CD14-positive monocyte (primary cell): ENCODE measurements at regions not wholly inside any gene's neighbourhood (a gene's known extent, or its start where the extent isn't known, plus 50 kb on each side); places are given as distances from the start of the nearest gene placed in this dataset.

Experiments used
- DNase-seq, 3 donors: peaks; one replicate each; pipeline ENCODE4 v3.0.0-alpha.2; 2011 to 2022
- H2AFZ ChIP-seq: 2 replicates; pipeline ENCODE4 v1.6.0; 2012; ENCODE audit warnings: mild to moderate bottlenecking, low read depth, low read length, inconsistent platforms; ENCODE audit not compliant: insufficient read depth, poor library complexity, severe bottlenecking
- H3K27ac ChIP-seq, 2 donors: 1 replicate in 1 of 2; 2 replicates in 1 of 2; pipeline ENCODE4 v1.5.1; 2012 to 2013; ENCODE audit warnings: low read length in 2 of 2, control low read depth in 1 of 2, inconsistent platforms in 1 of 2, low read depth in 1 of 2, mild to moderate bottlenecking in 1 of 2
- H3K27me3 ChIP-seq, 2 donors: one replicate each; pipeline versions ENCODE4 v1.6.0 to v1.6.1; 2011 to 2013; ENCODE audit warnings: low read length in 2 of 2; ENCODE audit not compliant: control insufficient read depth in 2 of 2, insufficient read depth in 2 of 2
- H3K36me3 ChIP-seq, 2 donors: replicated peaks in 1 of 2; 1 replicate in 1 of 2; 2 replicates in 1 of 2; pipeline versions ENCODE4 v1.5.1 to v1.6.1; 2012 to 2013; ENCODE audit warnings: low read length in 2 of 2, control low read depth in 1 of 2, inconsistent platforms in 1 of 2, mild to moderate bottlenecking in 1 of 2; ENCODE audit not compliant: insufficient read depth in 2 of 2, control insufficient read depth in 1 of 2
- H3K4me1 ChIP-seq, 2 donors: 1 replicate in 1 of 2; 2 replicates in 1 of 2; pipeline versions ENCODE4 v1.5.1 to v1.6.1; 2012 to 2013; ENCODE audit warnings: low read length in 2 of 2, control low read depth in 1 of 2, inconsistent platforms in 1 of 2, mild to moderate bottlenecking in 1 of 2, moderate library complexity in 1 of 2; ENCODE audit not compliant: insufficient read depth in 2 of 2, control insufficient read depth in 1 of 2
- H3K4me2 ChIP-seq: replicated peaks from 2 replicates; pipeline ENCODE3; 2012; ENCODE audit warnings: low read length, moderate library complexity, mild to moderate bottlenecking; ENCODE audit not compliant: poor library complexity, severe bottlenecking; ENCODE audit errors: extremely low read depth
- H3K4me3 ChIP-seq, 3 experiments: fragments of 200-600 bp in 1 of 3; sonication (generic) in 1 of 3; replicated peaks in 1 of 3; 1 replicate in 2 of 3; 2 replicates in 1 of 3; pipeline ENCODE4 v1.5.1; 2011 to 2013; ENCODE audit warnings: low read length in 3 of 3, mild to moderate bottlenecking in 3 of 3, control low read depth in 2 of 3, low read depth in 2 of 3, inconsistent platforms in 1 of 3, moderate library complexity in 1 of 3
- H3K79me2 ChIP-seq: 2 replicates; pipeline ENCODE4 v1.6.0; 2012; ENCODE audit warnings: mild to moderate bottlenecking, control low read depth, inconsistent platforms, low read length, moderate library complexity; ENCODE audit not compliant: insufficient read depth
- H3K9ac ChIP-seq: 2 replicates; pipeline ENCODE4 v1.6.0; 2017; ENCODE audit warnings: low read length, mild to moderate bottlenecking; ENCODE audit not compliant: insufficient read depth, poor library complexity, severe bottlenecking
- H3K9me3 ChIP-seq, 2 donors: replicated peaks in 1 of 2; 1 replicate in 1 of 2; 2 replicates in 1 of 2; pipeline versions ENCODE4 v1.5.1 to v1.6.1; 2012 to 2013; ENCODE audit warnings: low read length in 2 of 2, control low read depth in 1 of 2; ENCODE audit not compliant: control insufficient read depth in 1 of 2, insufficient read depth in 1 of 2
- H4K20me1 ChIP-seq: 2 replicates; pipeline ENCODE4 v1.6.0; 2012; ENCODE audit warnings: mild to moderate bottlenecking, low read length, control low read depth, moderate library complexity; ENCODE audit not compliant: insufficient read depth
- H3K27ac Mint-ChIP-seq, 7 donors: one replicate each; pipeline ENCODE4 v1.8.0; 2020; ENCODE audit warnings: mild to moderate bottlenecking in 7 of 7, mixed read lengths in 7 of 7, moderate library complexity in 6 of 7, inconsistent platforms in 2 of 7
- H3K27me3 Mint-ChIP-seq, 3 donors: one replicate each; pipeline ENCODE4 v1.8.0; 2021 to 2022; ENCODE audit warnings: low read depth in 3 of 3, mild to moderate bottlenecking in 3 of 3, mixed read lengths in 3 of 3, moderate library complexity in 3 of 3, inconsistent platforms in 1 of 3
- H3K36me3 Mint-ChIP-seq, 2 donors: one replicate each; pipeline ENCODE4 v1.8.0; 2020; ENCODE audit warnings: mixed read lengths in 2 of 2, inconsistent platforms in 1 of 2, mild to moderate bottlenecking in 1 of 2
- H3K4me1 Mint-ChIP-seq: one replicate; pipeline ENCODE4 v1.8.0; 2020; ENCODE audit warnings: mild to moderate bottlenecking, mixed read lengths
- H3K4me3 Mint-ChIP-seq, 2 donors: one replicate each; pipeline ENCODE4 v1.8.0; 2020; ENCODE audit warnings: mild to moderate bottlenecking in 2 of 2, mixed read lengths in 2 of 2, moderate library complexity in 1 of 2
- H3K9me3 Mint-ChIP-seq, 7 donors: one replicate each; pipeline ENCODE4 v1.8.0; 2020 to 2022; ENCODE audit warnings: mixed read lengths in 7 of 7, mild to moderate bottlenecking in 6 of 7, moderate library complexity in 6 of 7, inconsistent platforms in 2 of 7
- CTCF ChIP-seq: fragments of 200-600 bp; IDR thresholded peaks from one replicate; pipeline ENCODE4 v1.8.0; 2022; ENCODE audit warnings: antibody characterized with exemption, mild to moderate bottlenecking
- WGBS: methylation state at CpG from one replicate; pipeline ENCODE4 v1.1.5; 2013; ENCODE audit warnings: missing lambda C conversion rate; ENCODE audit not compliant: insufficient coverage; 5-methylcytosine and 5-hydroxymethylcytosine counted together
- intact Hi-C, 2 donors: fragments of 100-400 bp; cut with micrococcal nuclease; formaldehyde crosslinking; loops; one replicate each; pipeline versions ENCODE4 v1.15.0 to v1.15.1; 2023

DNA sequence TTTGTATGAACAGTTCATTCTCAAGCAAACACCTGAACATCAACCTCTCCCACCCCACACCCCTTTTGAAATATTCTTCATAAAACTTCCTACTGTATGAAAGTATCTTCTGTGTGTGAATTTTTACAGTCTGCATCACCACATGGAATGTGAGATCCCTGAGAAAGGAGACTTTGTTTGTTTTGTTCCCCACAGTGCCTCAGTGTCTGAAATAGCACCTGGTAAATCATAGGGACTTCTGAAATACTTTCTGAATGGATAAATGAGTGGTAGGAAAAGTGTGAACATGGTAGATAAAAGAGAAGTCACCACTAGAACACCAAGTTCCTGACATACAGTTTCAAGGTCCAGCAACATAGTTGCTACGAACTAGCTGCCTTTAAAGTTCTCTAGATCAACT lies 1071.2 kb downstream of the EFNB2 start:
- no peaks in the 10 kb centered on the region for H4K20me1 ChIP-seq
- Mint-ChIP-seq H3K4me1 (no peaks in the 10 kb centered on the region), H3K4me3 (no peak overlapping the region), H3K27me3 (no peaks in the 10 kb centered on the region), H3K27ac (no peak overlapping the region), H3K36me3 (no peaks in the 10 kb centered on the region), H3K9me3 (peaks cover 0 to 5% (median 3%) of the 10 kb centered on the region in 7 donors)
- no peak overlapping the region for H3K4me2 ChIP-seq
- no peak overlapping the region for H2AFZ ChIP-seq
- no peaks in the 10 kb centered on the region for H3K36me3 ChIP-seq
- H3K4me1 ChIP-seq: no peaks in the 10 kb centered on the region
- no peak overlapping the region for H3K4me3 ChIP-seq
- no peaks in the 10 kb centered on the region for H3K27me3 ChIP-seq
- H3K79me2 ChIP-seq: no peaks in the 10 kb centered on the region
- no peak for DNase-seq
- no peak overlapping the region for H3K27ac ChIP-seq
- no peak overlapping the region for H3K9ac ChIP-seq
- intact Hi-C loops: no loop called here
- no CpG with 5 or more reads among the region's 1 CpG for WGBS
- no peak for TF ChIP-seq CTCF
- peaks cover 0 to 3% of the 10 kb centered on the region in 2 donors for H3K9me3 ChIP-seq

DNA sequence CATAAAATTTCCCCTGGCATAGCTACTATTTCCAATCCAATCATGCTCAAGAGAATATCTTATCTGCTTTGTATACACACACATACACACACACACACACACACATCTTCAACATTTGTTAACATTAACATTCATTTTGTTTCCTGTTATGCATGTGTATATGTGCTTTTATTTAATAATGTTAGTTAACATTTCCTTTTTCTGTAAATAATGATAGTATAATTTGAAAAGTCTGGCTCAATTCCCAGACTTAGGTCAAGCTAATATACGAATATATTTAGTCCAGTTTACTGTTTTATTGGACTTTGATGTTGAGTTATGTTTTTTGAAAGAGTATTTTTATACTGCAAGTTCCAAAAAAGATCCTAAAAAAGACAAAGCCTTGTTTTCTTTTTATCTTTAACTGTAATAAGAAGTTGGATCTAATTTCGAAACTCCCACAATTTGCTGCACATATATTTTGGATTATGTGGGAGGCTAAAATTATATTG lies 1072.4 kb downstream of the EFNB2 start:
- H3K27ac Mint-ChIP-seq: no peak overlapping the region
- no peaks in the 10 kb centered on the region for H3K4me1 Mint-ChIP-seq
- no CpG with 5 or more reads among the region's 2 CpGs for WGBS
- no peaks in the 10 kb centered on the region for H3K27me3 Mint-ChIP-seq
- no peak for DNase-seq
- Histone ChIP-seq H3K27me3 (no peaks in the 10 kb centered on the region), H3K79me2 (no peaks in the 10 kb centered on the region), H3K9ac (no peak overlapping the region), H4K20me1 (no peaks in the 10 kb centered on the region), H3K4me1 (no peaks in the 10 kb centered on the region), H3K4me2 (no peak overlapping the region), H3K4me3 (no peak overlapping the region), H2AFZ (no peak overlapping the region), H3K9me3 (peaks cover 0 to 3% of the 10 kb centered on the region in 2 donors), H3K27ac (no peak overlapping the region), H3K36me3 (no peaks in the 10 kb centered on the region)
- peaks cover 0 to 6% (median 3%) of the 10 kb centered on the region in 7 donors for H3K9me3 Mint-ChIP-seq
- H3K36me3 Mint-ChIP-seq: no peaks in the 10 kb centered on the region
- intact Hi-C loops: no loop called here
- H3K4me3 Mint-ChIP-seq: no peak overlapping the region
- no peak for TF ChIP-seq CTCF
